Stimulated activated CD8-positive, alpha-beta memory T cell treated with anti-CD3 and anti-CD28 coated beads, Interleukin-7, amount 100 ng/mL, for 48 hours (primary cell): ENCODE measurements at regions not wholly inside any gene's neighbourhood (a gene's known extent, or its start where the extent isn't known, plus 50 kb on each side); places are given as distances from the start of the nearest gene placed in this dataset.
A peak's percentile ranks its signal among the peaks of the same experiment; 100 is the strongest.
"Not testable (repeated sequence)": the region's sequence is repeated elsewhere in the genome, so short reads cannot be mapped to it uniquely, and the experiment has no call there.

Source experiments
- DNase-seq, 2 donors: peaks; one replicate each; pipeline ENCODE4 v3.0.0-alpha.2; 2020; ENCODE audit warnings: low read depth in 1 of 2; ENCODE audit errors: extremely low read depth in 1 of 2

GRCh38 chr1:165147799-165148198 is 208.7 kb downstream of the LMX1A start:
- DNase-seq = no peak

GRCh38 chr1:165144757-165145397 is 211.6 kb downstream of the LMX1A start:
- DNase-seq = peak in 1 of 2 donors; percentile 1

- peak in 1 of 2 donors; percentile 12 for DNase-seq
These were observed 213.0 kb downstream of the LMX1A start for GRCh38 chr1:165143437-165144065.

- no peak for DNase-seq
These were observed 217.6 kb downstream of the LMX1A start for GRCh38 chr1:165138960-165139359.

- no peak for DNase-seq
These were observed 218.8 kb downstream of the LMX1A start for GRCh38 chr1:165137551-165138316.

GRCh38 chr1:165134431-165134830 is 222.1 kb downstream of the LMX1A start:
- DNase-seq = no peak

GRCh38 chr1:165129568-165130164 is 226.8 kb downstream of the LMX1A start:
- DNase-seq = peak in 1 of 2 donors; percentile 16

GRCh38 chr1:165124772-165125171 is 231.7 kb downstream of the LMX1A start:
- no peak for DNase-seq

GRCh38 chr1:165119086-165119485 is 237.4 kb downstream of the LMX1A start:
- no peak for DNase-seq

- no peak for DNase-seq
These were observed 239.0 kb downstream of the LMX1A start for GRCh38 chr1:165117482-165117881.

- DNase-seq = no peak
These were observed 239.8 kb downstream of the LMX1A start for GRCh38 chr1:165116732-165117131.

GRCh38 chr1:165116171-165116570 is 240.3 kb downstream of the LMX1A start:
- no peak for DNase-seq

GRCh38 chr1:165114889-165115285 is 241.6 kb downstream of the LMX1A start:
- DNase-seq = no peak

- DNase-seq = no peak
These were observed 242.3 kb downstream of the LMX1A start for GRCh38 chr1:165114022-165114888.

GRCh38 chr1:165112260-165112659 is 244.3 kb downstream of the LMX1A start:
- DNase-seq = no peak

- no peak for DNase-seq
These were observed 247.5 kb downstream of the LMX1A start for GRCh38 chr1:165109013-165109412.

- not testable (repeated sequence) for DNase-seq
These were observed 263.9 kb downstream of the LMX1A start for GRCh38 chr1:165092542-165093162.

GRCh38 chr1:165080253-165080896 is 276.1 kb downstream of the LMX1A start:
- DNase-seq = no peak

GRCh38 chr1:165078391-165078790 is 278.1 kb downstream of the LMX1A start:
- no peak for DNase-seq
